GM18520 (cell line): ENCODE measurements at regions not wholly inside any gene's neighbourhood (a gene's known extent, or its start where the extent isn't known, plus 50 kb on each side); places are given as distances from the start of the nearest gene placed in this dataset.

Experiments
- ATAC-seq: cut with Tn5 transposase; IDR thresholded peaks from one replicate; pipeline ENCODE4 v1.9.1; 2021; ENCODE audit not compliant: unreplicated experiment

- no peak for ATAC-seq
Measured at GRCh38 chr3:190790185-190790584, 72.3 kb downstream of the GMNC start.

GRCh38 chr3:190786898-190787297, 75.6 kb downstream of the GMNC start:
- ATAC-seq, result no peak

- ATAC-seq, result no peak
Measured at GRCh38 chr3:190785047-190785446, 77.4 kb downstream of the GMNC start.

GRCh38 chr3:190780524-190780923, 82.0 kb downstream of the GMNC start:
- ATAC-seq, result no peak

GRCh38 chr3:190774633-190775032, 87.9 kb downstream of the GMNC start:
- no peak for ATAC-seq

- no peak for ATAC-seq
Measured at GRCh38 chr3:190773948-190774347, 88.5 kb downstream of the GMNC start.

GRCh38 chr3:190772831-190773230, 89.7 kb downstream of the GMNC start:
- ATAC-seq, result no peak

GRCh38 chr3:190768891-190769290, 93.6 kb downstream of the GMNC start:
- ATAC-seq, result no peak

- no peak for ATAC-seq
Measured at GRCh38 chr3:190767851-190768250, 94.6 kb downstream of the GMNC start.

GRCh38 chr3:190764231-190765134, 98.0 kb downstream of the GMNC start:
- no peak for ATAC-seq

- no peak for ATAC-seq
Measured at GRCh38 chr3:190762801-190763200, 99.7 kb downstream of the GMNC start.

GRCh38 chr3:190747571-190747970, 114.9 kb downstream of the GMNC start:
- ATAC-seq, result no peak

- no peak for ATAC-seq
Measured at GRCh38 chr3:190746986-190747385, 115.5 kb downstream of the GMNC start.

- ATAC-seq, result no peak
Measured at GRCh38 chr3:190746531-190746930, 116.0 kb downstream of the GMNC start.

GRCh38 chr3:190741788-190742187, 120.7 kb downstream of the GMNC start:
- no peak for ATAC-seq

- no peak for ATAC-seq
Measured at GRCh38 chr3:190739641-190740185, 122.8 kb downstream of the GMNC start.

- no peak for ATAC-seq
Measured at GRCh38 chr3:190738636-190739155, 123.8 kb downstream of the GMNC start.

- ATAC-seq, result no peak
Measured at GRCh38 chr3:190737446-190737845, 125.0 kb downstream of the GMNC start.

GRCh38 chr3:190734490-190734889, 128.0 kb downstream of the GMNC start:
- no peak for ATAC-seq

- no peak for ATAC-seq
Measured at GRCh38 chr3:190733591-190734146, 128.8 kb downstream of the GMNC start.

- ATAC-seq, result no peak
Measured at GRCh38 chr3:190731596-190731995, 130.9 kb downstream of the GMNC start.
